Neuronal stem cell (in vitro differentiated cells): ENCODE measurements at regions not wholly inside any gene's neighbourhood (a gene's known extent, or its start where the extent isn't known, plus 50 kb on each side); places are given as distances from the start of the nearest gene placed in this dataset.

Source experiments
- DNase-seq: peaks from one replicate; pipeline ENCODE4 v3.0.0-alpha.2; 2013; ENCODE audit warnings: low spot score
- H2AFZ ChIP-seq: one replicate; pipeline ENCODE4 v1.6.1; 2013; ENCODE audit warnings: mild to moderate bottlenecking, low read length, inconsistent platforms
- H2AK5ac ChIP-seq: 2 replicates; pipeline ENCODE4 v1.6.1; 2013; ENCODE audit warnings: low read depth, mild to moderate bottlenecking, inconsistent platforms, low read length, moderate library complexity, mixed read lengths
- H2BK120ac ChIP-seq: 2 replicates; pipeline ENCODE4 v1.6.1; 2013; ENCODE audit warnings: low read depth, mild to moderate bottlenecking, inconsistent platforms, low read length, moderate library complexity, mixed read lengths
- H2BK12ac ChIP-seq: one replicate; pipeline ENCODE4 v1.6.1; 2013; ENCODE audit warnings: low read length, inconsistent platforms
- H2BK15ac ChIP-seq: 2 replicates; pipeline ENCODE4 v1.6.1; 2013; ENCODE audit warnings: mild to moderate bottlenecking, low read length, inconsistent platforms, mixed read lengths
- H2BK5ac ChIP-seq: one replicate; pipeline ENCODE4 v1.6.1; 2013; ENCODE audit warnings: inconsistent platforms, mild to moderate bottlenecking, low read length, moderate library complexity
- H3K14ac ChIP-seq: one replicate; pipeline ENCODE4 v1.6.1; 2013; ENCODE audit warnings: low read length, inconsistent platforms
- H3K18ac ChIP-seq: 2 replicates; pipeline ENCODE4 v1.6.1; 2013; ENCODE audit warnings: low read length, inconsistent platforms
- H3K23ac ChIP-seq: 2 replicates; pipeline ENCODE4 v1.6.1; 2013; ENCODE audit warnings: low read depth, mild to moderate bottlenecking, mixed read lengths, low read length, inconsistent platforms; ENCODE audit not compliant: poor library complexity
- H3K27ac ChIP-seq: replicated peaks from 3 replicates; pipeline ENCODE4 v1.5.1; 2013; ENCODE audit warnings: low read length, inconsistent platforms
- H3K27me3 ChIP-seq, 3 experiments: 2 replicates each; pipeline ENCODE4 v1.6.1; 2013; ENCODE audit warnings: low read length in 3 of 3, mild to moderate bottlenecking in 2 of 3, inconsistent platforms in 1 of 3, low read depth in 1 of 3, mixed read lengths in 1 of 3, moderate library complexity in 1 of 3; ENCODE audit not compliant: control insufficient read depth in 3 of 3, insufficient read depth in 3 of 3
- H3K36me3 ChIP-seq, 2 donors: replicated peaks in 1 of 2; 2 replicates each; pipeline ENCODE4 v1.6.1; 2013; ENCODE audit warnings: low read length in 2 of 2; ENCODE audit not compliant: control insufficient read depth in 2 of 2, insufficient read depth in 2 of 2
- H3K4ac ChIP-seq: 2 replicates; pipeline ENCODE4 v1.6.1; 2013; ENCODE audit warnings: inconsistent platforms, mild to moderate bottlenecking, low read length, moderate library complexity
- H3K4me1 ChIP-seq, 2 donors: 1 replicate in 1 of 2; 2 replicates in 1 of 2; pipeline ENCODE4 v1.6.1; 2013; ENCODE audit warnings: low read length in 2 of 2, low read depth in 1 of 2; ENCODE audit not compliant: control insufficient read depth in 2 of 2, insufficient read depth in 1 of 2
- H3K4me2 ChIP-seq: one replicate; pipeline ENCODE4 v1.6.1; 2013; ENCODE audit warnings: mild to moderate bottlenecking, low read length, inconsistent platforms; ENCODE audit not compliant: insufficient read depth, poor library complexity, severe bottlenecking
- H3K4me3 ChIP-seq, 2 donors: 2 replicates each; pipeline ENCODE4 v1.5.1; 2013; ENCODE audit warnings: low read length in 2 of 2, mild to moderate bottlenecking in 2 of 2, inconsistent platforms in 1 of 2, moderate library complexity in 1 of 2
- H3K79me1 ChIP-seq: one replicate; pipeline ENCODE4 v1.6.1; 2013; ENCODE audit warnings: low read depth, mild to moderate bottlenecking, inconsistent platforms, low read length, moderate library complexity
- H3K9ac ChIP-seq: one replicate; pipeline ENCODE4 v1.6.1; 2013; ENCODE audit warnings: mild to moderate bottlenecking, low read depth, low read length, inconsistent platforms; ENCODE audit not compliant: poor library complexity
- H3K9me3 ChIP-seq, 2 donors: replicated peaks in 1 of 2; 2 replicates each; pipeline versions ENCODE3 to v1.6.1; 2013; ENCODE audit warnings: low read length in 2 of 2, mild to moderate bottlenecking in 2 of 2, inconsistent platforms in 1 of 2, low read depth in 1 of 2, mixed read lengths in 1 of 2, moderate library complexity in 1 of 2; ENCODE audit not compliant: control insufficient read depth in 2 of 2, insufficient read depth in 1 of 2
- H4K8ac ChIP-seq: one replicate; pipeline ENCODE4 v1.6.1; 2013; ENCODE audit warnings: low read depth, mild to moderate bottlenecking, inconsistent platforms, low read length, moderate library complexity
- H4K91ac ChIP-seq: one replicate; pipeline ENCODE4 v1.6.1; 2013; ENCODE audit warnings: low read length, low read depth, mild to moderate bottlenecking, inconsistent platforms; ENCODE audit not compliant: poor library complexity
- WGBS, 2 donors: extraction: QIAGEN DNeasy Blood & Tissue Kit; methylation state at CpG; one replicate each; pipeline ENCODE4 v1.1.7; 2013; ENCODE audit warnings: missing lambda C conversion rate in 2 of 2, mixed read lengths in 1 of 2; ENCODE audit not compliant: insufficient read length in 2 of 2, insufficient replicate concordance in 1 of 2; ENCODE audit errors: extremely low coverage in 2 of 2; 5-methylcytosine and 5-hydroxymethylcytosine counted together

DNA sequence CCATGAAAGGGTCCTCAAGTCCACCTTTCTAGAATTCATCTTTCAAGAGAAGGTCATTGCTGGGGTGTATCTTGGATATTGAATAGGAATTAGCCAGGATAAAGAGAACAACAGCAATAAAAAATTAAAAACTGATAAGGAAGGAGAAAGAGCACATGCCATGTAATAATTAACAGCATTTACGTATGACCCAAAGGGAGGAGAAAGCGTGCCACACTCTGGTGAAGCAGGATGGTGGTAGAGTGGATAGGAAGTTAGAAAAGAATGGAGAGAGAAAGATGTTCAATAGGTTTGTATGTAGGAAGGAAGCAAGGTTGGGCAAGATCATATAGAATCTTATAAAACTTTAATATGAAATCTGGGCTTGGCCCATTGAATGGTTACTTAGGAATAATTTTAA lies 751.5 kb downstream of the MAT2B start:
- DNase-seq, result no peak
- Histone ChIP-seq H2BK120ac (no peak overlapping the region), H3K27me3 (no peaks in the 10 kb centered on the region), H3K79me1 (no peaks in the 10 kb centered on the region), H3K4ac (no peak overlapping the region), H3K36me3 (no peaks in the 10 kb centered on the region), H3K9me3 (no peaks in the 10 kb centered on the region), H2BK12ac (no peak overlapping the region), H2AFZ (no peak overlapping the region), H3K14ac (no peak overlapping the region), H2AK5ac (no peak overlapping the region), H3K23ac (no peak overlapping the region), H3K18ac (no peak overlapping the region), H2BK5ac (no peak overlapping the region), H3K27ac (no peak overlapping the region), H4K91ac (no peak overlapping the region), H4K8ac (no peak overlapping the region), H3K4me2 (no peak overlapping the region), H3K4me1 (peaks cover 0 to 17% of the 10 kb centered on the region in 2 donors), H2BK15ac (no peak overlapping the region), H3K9ac (no peak overlapping the region), H3K4me3 (no peak overlapping the region)
- no CpG with 5 or more reads among the region's 2 CpGs for WGBS, 2 donors

DNA sequence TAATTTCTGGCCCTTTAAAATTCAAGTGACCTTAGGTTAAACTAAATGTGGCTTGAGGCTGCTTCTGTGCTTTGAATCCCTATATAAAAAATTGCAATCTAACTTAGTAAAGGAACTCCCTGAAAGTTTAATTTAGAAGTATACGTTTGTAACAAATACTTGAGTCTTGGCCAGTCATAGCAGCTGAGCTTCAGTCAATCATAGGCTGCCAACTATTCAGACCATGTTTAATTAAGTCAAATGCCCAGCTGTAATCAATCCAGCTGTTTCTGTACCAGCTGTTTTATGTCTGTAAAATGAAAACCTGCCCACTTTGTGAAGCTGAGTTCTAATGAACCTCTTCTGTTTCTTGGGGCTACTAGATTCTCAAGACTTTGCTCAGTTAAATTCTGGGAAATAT lies 760.1 kb downstream of the MAT2B start:
- Histone ChIP-seq H3K36me3 (no peaks in the 10 kb centered on the region), H2BK120ac (no peak overlapping the region), H3K9me3 (no peaks in the 10 kb centered on the region), H3K4me1 (no peaks in the 10 kb centered on the region), H2BK5ac (no peak overlapping the region), H4K8ac (no peak overlapping the region), H3K27ac (no peak overlapping the region), H3K4me3 (no peak overlapping the region), H3K14ac (no peak overlapping the region), H2BK12ac (no peak overlapping the region), H2AFZ (no peak overlapping the region), H4K91ac (no peak overlapping the region), H3K79me1 (no peaks in the 10 kb centered on the region), H3K27me3 (no peaks in the 10 kb centered on the region), H2BK15ac (no peak overlapping the region), H3K9ac (no peak overlapping the region), H3K18ac (no peak overlapping the region), H3K4me2 (no peak overlapping the region), H3K23ac (no peak overlapping the region), H3K4ac (no peak overlapping the region), H2AK5ac (no peak overlapping the region)
- WGBS, 2 donors, result no CpG with 5 or more reads among the region's 1 CpG
- no peak for DNase-seq

DNA sequence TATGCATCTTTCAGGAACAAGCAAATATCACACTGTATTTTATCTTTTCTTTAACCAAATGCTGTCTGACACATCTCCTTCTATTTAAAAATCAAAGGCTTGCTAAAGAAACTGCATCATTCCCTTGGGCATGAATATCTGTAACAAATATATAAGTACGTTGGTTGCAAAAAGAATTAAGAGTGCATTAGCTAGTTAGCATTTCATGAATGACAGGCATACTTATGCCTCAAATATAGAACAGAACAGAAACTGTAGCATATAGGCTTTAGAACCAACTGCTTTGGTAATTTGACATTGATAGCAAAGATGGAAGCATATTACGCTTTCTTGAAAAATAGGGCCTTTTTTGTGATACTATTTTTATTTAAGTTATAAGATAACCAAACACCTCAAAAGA lies 761.2 kb downstream of the MAT2B start:
- H4K91ac ChIP-seq, result no peak overlapping the region
- H2AK5ac ChIP-seq, result no peak overlapping the region
- no peak overlapping the region for H3K23ac ChIP-seq
- H2BK120ac ChIP-seq, result no peak overlapping the region
- H3K27me3 ChIP-seq, result no peaks in the 10 kb centered on the region
- no peak overlapping the region for H2BK12ac ChIP-seq
- no peak overlapping the region for H2AFZ ChIP-seq
- no peak overlapping the region for H3K4ac ChIP-seq
- no peak for DNase-seq
- no peaks in the 10 kb centered on the region for H3K9me3 ChIP-seq
- H2BK15ac ChIP-seq, result no peak overlapping the region
- no peak overlapping the region for H4K8ac ChIP-seq
- no peak overlapping the region for H3K18ac ChIP-seq
- no peak overlapping the region for H3K4me3 ChIP-seq
- H3K4me2 ChIP-seq, result no peak overlapping the region
- H3K27ac ChIP-seq, result no peak overlapping the region
- no peak overlapping the region for H2BK5ac ChIP-seq
- no peaks in the 10 kb centered on the region for H3K36me3 ChIP-seq
- H3K4me1 ChIP-seq, result no peaks in the 10 kb centered on the region
- no peak overlapping the region for H3K14ac ChIP-seq
- WGBS, 2 donors, result no CpG with 5 or more reads among the region's 2 CpGs
- no peaks in the 10 kb centered on the region for H3K79me1 ChIP-seq
- H3K9ac ChIP-seq, result no peak overlapping the region

DNA sequence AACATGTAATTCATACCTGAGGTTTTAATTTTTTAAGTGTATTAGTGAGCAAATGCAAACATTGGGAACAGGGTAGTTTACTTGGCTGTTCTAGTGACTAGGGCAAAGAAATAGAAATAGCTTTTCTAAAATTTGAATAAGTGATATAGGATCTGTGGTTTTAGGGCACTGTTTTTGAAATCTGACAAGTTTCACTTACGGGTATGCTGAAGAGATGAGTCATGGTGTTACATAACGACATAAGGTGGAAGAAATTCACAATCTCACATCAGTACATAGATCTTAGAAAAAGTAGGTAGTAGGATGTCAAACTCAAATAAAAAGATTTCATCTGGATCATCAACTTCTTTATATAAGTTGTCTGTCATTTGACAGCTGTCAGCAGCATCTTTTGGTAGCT lies 772.3 kb downstream of the MAT2B start:
- no peak overlapping the region for H2BK120ac ChIP-seq
- no peak for DNase-seq
- no peak overlapping the region for H2BK15ac ChIP-seq
- H2AK5ac ChIP-seq, result no peak overlapping the region
- H3K9ac ChIP-seq, result no peak overlapping the region
- H3K14ac ChIP-seq, result no peak overlapping the region
- no peaks in the 10 kb centered on the region for H3K27me3 ChIP-seq
- no peak overlapping the region for H3K4me3 ChIP-seq
- H3K27ac ChIP-seq, result no peak overlapping the region
- H2AFZ ChIP-seq, result no peak overlapping the region
- no peaks in the 10 kb centered on the region for H3K79me1 ChIP-seq
- WGBS, 2 donors, result no CpG with 5 or more reads among the region's 2 CpGs
- H3K9me3 ChIP-seq, result no peaks in the 10 kb centered on the region
- no peak overlapping the region for H3K18ac ChIP-seq
- no peak overlapping the region for H3K23ac ChIP-seq
- no peak overlapping the region for H3K4me2 ChIP-seq
- H4K91ac ChIP-seq, result no peak overlapping the region
- H4K8ac ChIP-seq, result no peak overlapping the region
- no peaks in the 10 kb centered on the region for H3K4me1 ChIP-seq
- H2BK12ac ChIP-seq, result no peak overlapping the region
- H2BK5ac ChIP-seq, result no peak overlapping the region
- H3K36me3 ChIP-seq, result no peaks in the 10 kb centered on the region
- no peak overlapping the region for H3K4ac ChIP-seq
